ENCODE measurements at regions not wholly inside any gene's neighbourhood (a gene's known extent, or its start where the extent isn't known, plus 50 kb on each side); places are given as distances from the start of the nearest gene placed in this dataset.

DNA sequence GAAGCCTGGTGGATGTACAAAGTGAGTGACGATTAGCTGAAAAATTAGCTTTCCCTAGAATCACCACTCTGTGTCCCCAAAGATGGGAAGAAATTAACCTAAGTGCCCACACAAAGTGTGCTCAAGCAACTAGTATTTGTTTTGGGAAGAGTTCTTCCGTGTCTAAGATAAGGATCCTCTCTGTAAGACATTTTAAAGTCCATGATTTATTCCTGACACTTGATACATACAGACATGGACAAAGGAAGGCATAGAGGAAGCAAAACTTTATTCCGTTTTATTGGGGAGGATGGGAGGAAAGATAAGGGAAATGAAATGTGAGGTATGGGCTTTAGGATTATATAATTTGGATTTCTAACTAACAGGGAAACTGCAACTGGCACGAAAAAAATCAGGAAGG, 1772.6 kb downstream of the EFNA5 start:
- TF ChIP-seq TAF1 (IDR thresholded peaks at IDR 0.05; ENCODE audit: borderline replicate concordance, insufficient read depth, low read length): no peak
- no peak for TF ChIP-seq SIN3A (IDR thresholded peaks at IDR 0.05; ENCODE audit: borderline replicate concordance, insufficient read depth, low read length)
- no peak for TF ChIP-seq FOXP2 (optimal IDR thresholded peaks at IDR 0.05; ENCODE audit: borderline replicate concordance, extremely low read depth, extremely low read length, insufficient read depth)
- TF ChIP-seq, protein P1, sequence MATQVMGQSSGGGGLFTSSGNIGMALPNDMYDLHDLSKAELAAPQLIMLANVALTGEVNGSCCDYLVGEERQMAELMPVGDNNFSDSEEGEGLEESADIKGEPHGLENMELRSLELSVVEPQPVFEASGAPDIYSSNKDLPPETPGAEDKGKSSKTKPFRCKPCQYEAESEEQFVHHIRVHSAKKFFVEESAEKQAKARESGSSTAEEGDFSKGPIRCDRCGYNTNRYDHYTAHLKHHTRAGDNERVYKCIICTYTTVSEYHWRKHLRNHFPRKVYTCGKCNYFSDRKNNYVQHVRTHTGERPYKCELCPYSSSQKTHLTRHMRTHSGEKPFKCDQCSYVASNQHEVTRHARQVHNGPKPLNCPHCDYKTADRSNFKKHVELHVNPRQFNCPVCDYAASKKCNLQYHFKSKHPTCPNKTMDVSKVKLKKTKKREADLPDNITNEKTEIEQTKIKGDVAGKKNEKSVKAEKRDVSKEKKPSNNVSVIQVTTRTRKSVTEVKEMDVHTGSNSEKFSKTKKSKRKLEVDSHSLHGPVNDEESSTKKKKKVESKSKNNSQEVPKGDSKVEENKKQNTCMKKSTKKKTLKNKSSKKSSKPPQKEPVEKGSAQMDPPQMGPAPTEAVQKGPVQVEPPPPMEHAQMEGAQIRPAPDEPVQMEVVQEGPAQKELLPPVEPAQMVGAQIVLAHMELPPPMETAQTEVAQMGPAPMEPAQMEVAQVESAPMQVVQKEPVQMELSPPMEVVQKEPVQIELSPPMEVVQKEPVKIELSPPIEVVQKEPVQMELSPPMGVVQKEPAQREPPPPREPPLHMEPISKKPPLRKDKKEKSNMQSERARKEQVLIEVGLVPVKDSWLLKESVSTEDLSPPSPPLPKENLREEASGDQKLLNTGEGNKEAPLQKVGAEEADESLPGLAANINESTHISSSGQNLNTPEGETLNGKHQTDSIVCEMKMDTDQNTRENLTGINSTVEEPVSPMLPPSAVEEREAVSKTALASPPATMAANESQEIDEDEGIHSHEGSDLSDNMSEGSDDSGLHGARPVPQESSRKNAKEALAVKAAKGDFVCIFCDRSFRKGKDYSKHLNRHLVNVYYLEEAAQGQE (IDR thresholded peaks at IDR 0.05; ENCODE audit: insufficient read depth in 1 of 2, low read depth in 2 of 2, low read length in 2 of 2): no peak
- TF ChIP-seq POLR2AphosphoS5 (IDR thresholded peaks at IDR 0.05; ENCODE audit: low read depth, low read length): no peak

GRCh38 chr5:105885266-105885665, 1785.5 kb downstream of the EFNA5 start:
- TF ChIP-seq SIN3A (IDR thresholded peaks at IDR 0.05; ENCODE audit: borderline replicate concordance, insufficient read depth, low read length) (no peak), FOXP2 (optimal IDR thresholded peaks at IDR 0.05; ENCODE audit: borderline replicate concordance, extremely low read depth, extremely low read length, insufficient read depth) (no peak), TAF1 (IDR thresholded peaks at IDR 0.05; ENCODE audit: borderline replicate concordance, insufficient read depth, low read length) (no peak), POLR2AphosphoS5 (IDR thresholded peaks at IDR 0.05; ENCODE audit: low read depth, low read length) (no peak)
- TF ChIP-seq, protein P1 (IDR thresholded peaks at IDR 0.05; ENCODE audit: insufficient read depth in 1 of 2, low read depth in 2 of 2, low read length in 2 of 2): no peak

- no peak for TF ChIP-seq FOXP2 (optimal IDR thresholded peaks at IDR 0.05; ENCODE audit: borderline replicate concordance, extremely low read depth, extremely low read length, insufficient read depth)
- no peak for TF ChIP-seq SIN3A (IDR thresholded peaks at IDR 0.05; ENCODE audit: borderline replicate concordance, insufficient read depth, low read length)
- TF ChIP-seq POLR2AphosphoS5 (IDR thresholded peaks at IDR 0.05; ENCODE audit: low read depth, low read length): no peak
- TF ChIP-seq, protein P1 (IDR thresholded peaks at IDR 0.05; ENCODE audit: insufficient read depth in 1 of 2, low read depth in 2 of 2, low read length in 2 of 2): no peak
- TF ChIP-seq TAF1 (IDR thresholded peaks at IDR 0.05; ENCODE audit: borderline replicate concordance, insufficient read depth, low read length): no peak
Observed at GRCh38 chr5:105882956-105883481, 1787.7 kb downstream of the EFNA5 start.

DNA sequence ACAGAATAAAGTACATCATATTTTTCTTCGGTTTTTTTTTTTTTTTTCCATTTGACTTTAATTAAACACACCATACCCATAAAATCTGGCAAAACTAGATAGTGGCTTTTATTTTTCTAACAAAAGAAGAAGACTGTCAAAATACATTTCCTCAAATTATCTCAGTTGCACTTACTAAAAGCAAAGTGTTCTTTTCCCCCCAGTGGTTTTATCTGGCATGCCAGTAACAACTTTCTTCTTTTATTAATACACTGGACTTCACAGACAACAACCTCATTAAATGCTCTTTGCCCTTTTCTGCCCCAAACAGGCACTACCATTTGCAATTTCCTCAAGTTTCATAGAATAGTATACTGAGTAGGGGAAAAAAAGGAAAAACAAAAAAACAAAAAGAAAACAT, 1792.3 kb downstream of the EFNA5 start:
- TF ChIP-seq POLR2AphosphoS5 (IDR thresholded peaks at IDR 0.05; ENCODE audit: low read depth, low read length) (no peak), FOXP2 (optimal IDR thresholded peaks at IDR 0.05; ENCODE audit: borderline replicate concordance, extremely low read depth, extremely low read length, insufficient read depth) (no peak), SIN3A (IDR thresholded peaks at IDR 0.05; ENCODE audit: borderline replicate concordance, insufficient read depth, low read length) (no peak), TAF1 (IDR thresholded peaks at IDR 0.05; ENCODE audit: borderline replicate concordance, insufficient read depth, low read length) (no peak)
- TF ChIP-seq, protein P1 (IDR thresholded peaks at IDR 0.05; ENCODE audit: insufficient read depth in 1 of 2, low read depth in 2 of 2, low read length in 2 of 2): no peak

- TF ChIP-seq, protein P1 (IDR thresholded peaks at IDR 0.05; ENCODE audit: insufficient read depth in 1 of 2, low read depth in 2 of 2, low read length in 2 of 2): no peak
- TF ChIP-seq FOXP2 (optimal IDR thresholded peaks at IDR 0.05; ENCODE audit: borderline replicate concordance, extremely low read depth, extremely low read length, insufficient read depth) (no peak), POLR2AphosphoS5 (IDR thresholded peaks at IDR 0.05; ENCODE audit: low read depth, low read length) (no peak), SIN3A (IDR thresholded peaks at IDR 0.05; ENCODE audit: borderline replicate concordance, insufficient read depth, low read length) (no peak), TAF1 (IDR thresholded peaks at IDR 0.05; ENCODE audit: borderline replicate concordance, insufficient read depth, low read length) (no peak)
Observed at GRCh38 chr5:105877592-105877991, 1793.1 kb downstream of the EFNA5 start.

Data from PFSK-1 (cell line).